SK-N-MC (cell line): ENCODE measurements at regions not wholly inside any gene's neighbourhood (a gene's known extent, or its start where the extent isn't known, plus 50 kb on each side); places are given as distances from the start of the nearest gene placed in this dataset.

ENCODE experiments used
- EZH2 ChIP-seq: fragments of 200-600 bp; sonication (generic); IDR thresholded peaks from one replicate; pipeline ENCODE4 v1.6.1; 2017; ENCODE audit warnings: antibody characterized with exemption
- POLR2AphosphoS5 ChIP-seq: IDR thresholded peaks from 2 replicates; pipeline ENCODE4 v1.6.1; 2012; ENCODE audit warnings: mild to moderate bottlenecking, low read depth, low read length, borderline replicate concordance

GRCh38 chr15:77844798-77845446 is 212.2 kb upstream of the LINGO1 start:
- TF ChIP-seq EZH2 = no peak
- no peak for TF ChIP-seq POLR2AphosphoS5
